AG09319 (cell line): ENCODE measurements at regions not wholly inside any gene's neighbourhood (a gene's known extent, or its start where the extent isn't known, plus 50 kb on each side); places are given as distances from the start of the nearest gene placed in this dataset.

ENCODE experiments used
- DNase-seq: peaks from one replicate; pipeline ENCODE4 v3.0.0-alpha.2; 2010; ENCODE audit warnings: low read depth; ENCODE audit errors: extremely low read depth
- TF ChIP-seq, protein P1 (sequence below): IDR thresholded peaks from 2 replicates; pipeline ENCODE4 v1.5.1; 2011; ENCODE audit warnings: low read depth, mild to moderate bottlenecking, inconsistent platforms, low read length, moderate library complexity

DNA sequence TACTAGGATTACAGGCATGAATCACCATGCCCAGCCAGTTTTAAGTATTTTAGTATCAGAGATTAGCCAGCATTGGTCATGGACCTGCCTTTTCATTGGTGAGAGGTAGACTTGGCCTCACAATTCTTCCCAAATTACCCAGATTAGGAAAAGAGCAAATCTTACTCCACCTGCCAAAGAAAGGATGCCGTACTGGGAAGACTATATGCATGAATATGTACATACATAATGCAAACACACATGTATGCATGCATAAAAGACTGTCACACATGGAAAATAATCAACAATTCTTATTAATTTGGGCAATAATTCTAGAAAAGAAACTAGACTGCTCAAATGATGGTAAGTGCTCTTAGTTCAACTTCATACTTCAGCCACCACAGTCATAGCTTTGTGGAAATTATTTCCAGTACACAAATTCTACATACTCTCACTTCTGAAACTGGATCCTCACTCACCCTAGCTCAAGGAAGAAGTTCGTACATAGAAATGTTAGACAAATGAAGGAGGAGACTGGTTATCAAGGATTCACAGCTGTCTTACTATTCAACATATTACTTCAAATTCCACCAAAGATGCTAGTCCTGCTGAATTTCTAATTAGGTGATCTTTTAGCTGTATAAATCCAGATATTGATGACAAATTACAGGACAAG lies 73.7 kb downstream of the MINAR2 start:
- TF ChIP-seq, protein P1, sequence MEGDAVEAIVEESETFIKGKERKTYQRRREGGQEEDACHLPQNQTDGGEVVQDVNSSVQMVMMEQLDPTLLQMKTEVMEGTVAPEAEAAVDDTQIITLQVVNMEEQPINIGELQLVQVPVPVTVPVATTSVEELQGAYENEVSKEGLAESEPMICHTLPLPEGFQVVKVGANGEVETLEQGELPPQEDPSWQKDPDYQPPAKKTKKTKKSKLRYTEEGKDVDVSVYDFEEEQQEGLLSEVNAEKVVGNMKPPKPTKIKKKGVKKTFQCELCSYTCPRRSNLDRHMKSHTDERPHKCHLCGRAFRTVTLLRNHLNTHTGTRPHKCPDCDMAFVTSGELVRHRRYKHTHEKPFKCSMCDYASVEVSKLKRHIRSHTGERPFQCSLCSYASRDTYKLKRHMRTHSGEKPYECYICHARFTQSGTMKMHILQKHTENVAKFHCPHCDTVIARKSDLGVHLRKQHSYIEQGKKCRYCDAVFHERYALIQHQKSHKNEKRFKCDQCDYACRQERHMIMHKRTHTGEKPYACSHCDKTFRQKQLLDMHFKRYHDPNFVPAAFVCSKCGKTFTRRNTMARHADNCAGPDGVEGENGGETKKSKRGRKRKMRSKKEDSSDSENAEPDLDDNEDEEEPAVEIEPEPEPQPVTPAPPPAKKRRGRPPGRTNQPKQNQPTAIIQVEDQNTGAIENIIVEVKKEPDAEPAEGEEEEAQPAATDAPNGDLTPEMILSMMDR = no peak
- no peak for DNase-seq

DNA sequence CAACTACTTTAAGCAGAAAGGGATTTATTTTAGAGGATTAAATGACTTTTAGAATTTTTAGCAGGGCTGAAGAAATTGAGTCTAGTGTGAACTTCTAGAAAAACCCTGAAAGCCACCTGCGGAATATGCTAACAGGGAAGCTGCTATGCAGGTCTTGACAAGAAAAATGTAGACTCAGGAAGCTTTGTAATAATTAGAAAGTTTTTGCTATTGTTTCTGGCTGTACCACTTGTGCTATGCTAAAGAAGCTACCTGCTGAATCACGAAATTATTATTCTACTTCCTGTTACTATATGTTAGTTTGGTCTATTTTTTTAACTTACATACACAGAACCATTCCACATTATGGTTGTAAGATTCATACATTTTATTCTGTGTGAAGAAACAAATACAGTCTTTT lies 74.0 kb upstream of the CHSY3 start:
- TF ChIP-seq, protein P1 = no peak
- DNase-seq = no peak

GRCh38 chr5:129836321-129836720 lies 67.9 kb upstream of the CHSY3 start:
- no peak for DNase-seq
- TF ChIP-seq, protein P1 = no peak

- TF ChIP-seq, protein P1 = no peak
- DNase-seq = no peak
These were observed 59.5 kb upstream of the CHSY3 start for GRCh38 chr5:129844764-129845163.

GRCh38 chr5:129852747-129853352 lies 51.4 kb upstream of the CHSY3 start:
- TF ChIP-seq, protein P1 = peak; percentile 99
- DNase-seq = peak; percentile 19

- TF ChIP-seq, protein P1 = no peak
- no peak for DNase-seq
These were observed 50.7 kb upstream of the CHSY3 start for GRCh38 chr5:129853588-129853987.
